GM19397 (cell line): ENCODE measurements at regions not wholly inside any gene's neighbourhood (a gene's known extent, or its start where the extent isn't known, plus 50 kb on each side); places are given as distances from the start of the nearest gene placed in this dataset.
"Not testable (repeated sequence)": the region's sequence is repeated elsewhere in the genome, so short reads cannot be mapped to it uniquely, and the experiment has no call there.

Source experiments
- ATAC-seq: cut with Tn5 transposase; IDR thresholded peaks from one replicate; pipeline ENCODE4 v1.9.1; 2021; ENCODE audit warnings: mild to moderate bottlenecking, moderate library complexity; ENCODE audit not compliant: unreplicated experiment

- ATAC-seq, result no peak
Observed at GRCh38 chr21:15564907-15565306, 164.9 kb upstream of the USP25 start.

GRCh38 chr21:15566703-15567102, 163.1 kb upstream of the USP25 start:
- ATAC-seq, result no peak

GRCh38 chr21:15567191-15567590, 162.6 kb upstream of the USP25 start:
- no peak for ATAC-seq

GRCh38 chr21:15568516-15568915, 161.3 kb upstream of the USP25 start:
- ATAC-seq, result no peak

- no peak for ATAC-seq
Observed at GRCh38 chr21:15586752-15587427, 142.9 kb upstream of the USP25 start.

GRCh38 chr21:15592271-15592860, 137.4 kb upstream of the USP25 start:
- ATAC-seq, result no peak

GRCh38 chr21:15592957-15593356, 136.8 kb upstream of the USP25 start:
- no peak for ATAC-seq

GRCh38 chr21:15601390-15601789, 128.4 kb upstream of the USP25 start:
- ATAC-seq, result no peak

- ATAC-seq, result no peak
Observed at GRCh38 chr21:15604413-15604812, 125.4 kb upstream of the USP25 start.

- no peak for ATAC-seq
Observed at GRCh38 chr21:15614766-15615165, 115.0 kb upstream of the USP25 start.

GRCh38 chr21:15616864-15617574, 112.8 kb upstream of the USP25 start:
- ATAC-seq, result no peak

GRCh38 chr21:15617964-15618363, 111.8 kb upstream of the USP25 start:
- no peak for ATAC-seq

GRCh38 chr21:15620892-15621291, 108.9 kb upstream of the USP25 start:
- no peak for ATAC-seq

- no peak for ATAC-seq
Observed at GRCh38 chr21:15624646-15625045, 105.1 kb upstream of the USP25 start.

GRCh38 chr21:15625363-15625762, 104.4 kb upstream of the USP25 start:
- no peak for ATAC-seq

- no peak for ATAC-seq
Observed at GRCh38 chr21:15626031-15626430, 103.8 kb upstream of the USP25 start.

GRCh38 chr21:15627011-15627410, 102.8 kb upstream of the USP25 start:
- ATAC-seq, result no peak

- no peak for ATAC-seq
Observed at GRCh38 chr21:15627823-15628222, 102.0 kb upstream of the USP25 start.

GRCh38 chr21:15631342-15631741, 98.4 kb upstream of the USP25 start:
- ATAC-seq, result no peak

- not testable (repeated sequence) for ATAC-seq
Observed at GRCh38 chr21:15634541-15634940, 95.2 kb upstream of the USP25 start.

- no peak for ATAC-seq
Observed at GRCh38 chr21:15638856-15639549, 90.8 kb upstream of the USP25 start.

- not testable (repeated sequence) for ATAC-seq
Observed at GRCh38 chr21:15640113-15640512, 89.7 kb upstream of the USP25 start.
